Panc1 (cell line): ENCODE measurements at regions not wholly inside any gene's neighbourhood (a gene's known extent, or its start where the extent isn't known, plus 50 kb on each side); places are given as distances from the start of the nearest gene placed in this dataset.

ENCODE experiments used
- CTCF ChIP-seq: fragments of 450-650 bp; IDR thresholded peaks from 2 replicates; pipeline ENCODE4 v1.5.1; 2017; ENCODE audit warnings: mild to moderate bottlenecking
- POLR2AphosphoS5 ChIP-seq: IDR thresholded peaks from 2 replicates; pipeline ENCODE4 v1.6.1; 2012; ENCODE audit warnings: mild to moderate bottlenecking, low read depth, low read length, moderate library complexity
- SIN3A ChIP-seq: IDR thresholded peaks from 2 replicates; pipeline ENCODE4 v1.6.1; 2012; ENCODE audit warnings: low read depth, mild to moderate bottlenecking, low read length, moderate library complexity, borderline replicate concordance; ENCODE audit not compliant: insufficient read depth
- TCF7L2 ChIP-seq: IDR thresholded peaks from 2 replicates; pipeline ENCODE4 v1.6.1; 2011; ENCODE audit warnings: mild to moderate bottlenecking, low read depth, low read length, inconsistent platforms

GRCh38 chr2:121064186-121064585 lies 220.8 kb downstream of the TFCP2L1 start:
- TF ChIP-seq TCF7L2: no peak
- TF ChIP-seq SIN3A: no peak
- no peak for TF ChIP-seq CTCF
- TF ChIP-seq POLR2AphosphoS5: no peak
